ENCODE measurements at regions not wholly inside any gene's neighbourhood (a gene's known extent, or its start where the extent isn't known, plus 50 kb on each side); places are given as distances from the start of the nearest gene placed in this dataset.

DNA sequence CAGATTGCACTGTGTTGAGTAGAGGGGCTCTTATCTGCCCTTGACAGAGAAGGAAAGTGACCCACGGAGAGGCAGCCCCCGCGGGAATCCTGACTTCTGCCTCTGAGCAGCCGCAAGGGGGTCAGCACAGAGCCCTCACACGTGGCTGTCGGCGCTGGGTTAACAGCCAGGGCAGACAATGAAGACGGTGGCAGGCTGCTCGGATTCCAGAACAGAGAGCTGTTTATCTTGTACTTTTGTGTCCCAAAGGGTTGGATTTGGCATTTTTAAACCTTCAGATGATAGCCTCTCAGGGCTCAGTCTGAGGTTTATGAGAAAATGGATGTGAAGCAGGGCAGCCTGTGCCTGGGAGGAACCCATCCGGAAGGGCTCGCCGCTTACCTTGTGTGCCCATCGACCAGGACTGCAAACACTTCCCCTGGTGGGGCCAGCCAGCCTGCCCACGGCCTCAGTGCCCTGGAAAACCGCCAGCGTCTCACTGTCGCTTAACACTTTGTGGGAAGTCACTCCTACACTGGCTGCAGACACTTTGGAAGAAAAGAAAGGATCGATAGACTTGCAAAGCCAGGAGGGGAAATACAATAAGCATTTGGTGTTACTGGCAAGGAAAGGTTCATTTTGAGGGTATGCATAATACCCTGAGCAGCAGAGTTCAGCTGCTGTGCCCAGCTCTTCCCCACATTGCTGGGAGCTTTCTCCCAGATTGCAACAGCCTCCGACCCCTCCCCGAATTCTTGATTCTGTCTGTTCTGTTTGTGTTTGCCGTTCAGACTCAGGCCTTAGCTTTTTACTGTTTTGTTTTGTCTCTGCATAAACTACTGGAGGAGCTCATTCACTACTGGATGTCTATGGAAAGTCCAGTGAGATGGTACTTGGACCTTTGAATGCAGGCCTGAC is 325.3 kb upstream of the MYT1L start (continued):
- TF ChIP-seq ELF1 (IDR thresholded peaks at IDR 0.05; ENCODE audit: borderline replicate concordance, low read depth) (no peak), YY1 (IDR thresholded peaks at IDR 0.05; ENCODE audit: extremely low read depth, insufficient replicate concordance, low read depth, low read length) (no peak), EGR1 (IDR thresholded peaks at IDR 0.05; ENCODE audit: low read depth) (no peak), SP1 (IDR thresholded peaks at IDR 0.05; ENCODE audit: low read depth) (no peak), POLR2A (IDR thresholded peaks at IDR 0.05; ENCODE audit: borderline replicate concordance, extremely low read depth, insufficient read depth, insufficient read length) (no peak), CEBPB (IDR thresholded peaks at IDR 0.05; ENCODE audit: low read depth) (no peak)
- TF ChIP-seq, protein P1, sequence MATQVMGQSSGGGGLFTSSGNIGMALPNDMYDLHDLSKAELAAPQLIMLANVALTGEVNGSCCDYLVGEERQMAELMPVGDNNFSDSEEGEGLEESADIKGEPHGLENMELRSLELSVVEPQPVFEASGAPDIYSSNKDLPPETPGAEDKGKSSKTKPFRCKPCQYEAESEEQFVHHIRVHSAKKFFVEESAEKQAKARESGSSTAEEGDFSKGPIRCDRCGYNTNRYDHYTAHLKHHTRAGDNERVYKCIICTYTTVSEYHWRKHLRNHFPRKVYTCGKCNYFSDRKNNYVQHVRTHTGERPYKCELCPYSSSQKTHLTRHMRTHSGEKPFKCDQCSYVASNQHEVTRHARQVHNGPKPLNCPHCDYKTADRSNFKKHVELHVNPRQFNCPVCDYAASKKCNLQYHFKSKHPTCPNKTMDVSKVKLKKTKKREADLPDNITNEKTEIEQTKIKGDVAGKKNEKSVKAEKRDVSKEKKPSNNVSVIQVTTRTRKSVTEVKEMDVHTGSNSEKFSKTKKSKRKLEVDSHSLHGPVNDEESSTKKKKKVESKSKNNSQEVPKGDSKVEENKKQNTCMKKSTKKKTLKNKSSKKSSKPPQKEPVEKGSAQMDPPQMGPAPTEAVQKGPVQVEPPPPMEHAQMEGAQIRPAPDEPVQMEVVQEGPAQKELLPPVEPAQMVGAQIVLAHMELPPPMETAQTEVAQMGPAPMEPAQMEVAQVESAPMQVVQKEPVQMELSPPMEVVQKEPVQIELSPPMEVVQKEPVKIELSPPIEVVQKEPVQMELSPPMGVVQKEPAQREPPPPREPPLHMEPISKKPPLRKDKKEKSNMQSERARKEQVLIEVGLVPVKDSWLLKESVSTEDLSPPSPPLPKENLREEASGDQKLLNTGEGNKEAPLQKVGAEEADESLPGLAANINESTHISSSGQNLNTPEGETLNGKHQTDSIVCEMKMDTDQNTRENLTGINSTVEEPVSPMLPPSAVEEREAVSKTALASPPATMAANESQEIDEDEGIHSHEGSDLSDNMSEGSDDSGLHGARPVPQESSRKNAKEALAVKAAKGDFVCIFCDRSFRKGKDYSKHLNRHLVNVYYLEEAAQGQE (IDR thresholded peaks at IDR 0.05; ENCODE audit: low read depth), result no peak

DNA sequence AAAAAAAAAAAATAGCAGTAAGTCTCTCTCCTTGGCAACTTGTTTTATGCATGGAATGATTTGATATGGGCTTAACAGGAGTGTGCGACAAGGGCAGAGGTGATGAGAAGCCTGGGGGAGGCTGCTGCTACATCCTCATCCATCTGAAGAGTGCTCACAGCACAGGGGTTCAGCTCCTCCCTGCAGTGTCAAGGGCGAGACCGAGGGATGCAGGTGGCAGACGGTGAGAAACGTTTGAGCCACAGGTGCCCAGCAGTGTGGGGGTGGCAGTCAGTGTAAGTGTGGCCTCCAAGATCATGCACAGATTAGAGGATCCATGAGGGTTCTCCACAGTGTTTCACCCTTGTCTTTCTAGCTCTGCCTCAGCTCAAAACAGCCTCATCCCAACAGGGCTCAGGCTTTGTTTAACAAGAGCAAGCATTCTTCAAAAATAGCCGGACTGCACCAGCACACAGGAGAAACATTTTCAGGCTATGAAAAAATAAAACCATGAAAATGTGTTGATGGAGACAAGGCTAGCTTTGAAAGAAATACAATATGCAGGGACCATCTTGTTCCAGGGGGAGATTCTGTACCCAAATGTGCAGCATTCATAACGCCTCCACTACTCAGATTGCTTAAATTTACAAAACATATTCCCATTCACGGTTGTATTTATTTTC is 324.5 kb upstream of the MYT1L start:
- no TSS peak for BruUV-seq (replicated peaks)
- ChIA-PET RAD21 (ENCODE audit: low non-redundant PET in 1 of 2, low total read pairs in 2 of 2, uncharacterized antibody in 2 of 2, unreplicated experiment in 2 of 2) (no interaction called here), POLR2A (no interaction called here), CTCF (no interaction called here)
- Histone ChIP-seq H3K4me2 (ENCODE audit: low read length) (no peak overlapping the region), H3K4me1 (ENCODE audit: control insufficient read depth in 1 of 2, insufficient read depth in 2 of 2, low read length in 2 of 2) (no peaks in the 10 kb centered on the region), H3K4me3 (replicated peaks in 1 of 2; ENCODE audit: low read depth in 1 of 2, low read length in 2 of 2) (no peak overlapping the region), H3K79me2 (ENCODE audit: insufficient read depth, low read length) (no peaks in the 10 kb centered on the region), H3K9me3 (ENCODE audit: control insufficient read depth in 1 of 2, insufficient read depth in 1 of 2, low read depth in 1 of 2, low read length in 2 of 2) (no peaks in the 10 kb centered on the region), H2AFZ (ENCODE audit: low read depth, low read length, poor library complexity, severe bottlenecking) (no peak overlapping the region), H3K9ac (ENCODE audit: low read length) (no peak overlapping the region), H3K9me2 (ENCODE audit: insufficient read depth) (no peaks in the 10 kb centered on the region), H3K36me3 (ENCODE audit: control insufficient read depth in 1 of 2, insufficient read depth in 2 of 2, low read length in 2 of 2) (no peaks in the 10 kb centered on the region), H3K27me3 (ENCODE audit: insufficient read depth, low read length) (peaks cover 26% of the 10 kb centered on the region; the same call in 1 of the 2 replicates), H3K27ac (ENCODE audit: low read depth, low read length) (no peak overlapping the region), H4K20me1 (ENCODE audit: insufficient read depth) (no peaks in the 10 kb centered on the region)
- ATAC-seq (no peak), DNase-seq (ENCODE audit: low read depth, low spot score) (no peak)
- intact Hi-C loops (cut with micrococcal nuclease), result no loop called here
- TF ChIP-seq EZH2phosphoT487 (IDR thresholded peaks at IDR 0.05; ENCODE audit: borderline replicate concordance), result no peak
- no peak for TF ChIP-seq EZH2 (IDR thresholded peaks at IDR 0.05)
- no peak for TF ChIP-seq JUND (IDR thresholded peaks at IDR 0.05)
- no peak for TF ChIP-seq SRF (IDR thresholded peaks at IDR 0.05; ENCODE audit: low read depth)
- no peak for TF ChIP-seq POLR2AphosphoS5 (IDR thresholded peaks at IDR 0.05; ENCODE audit: low read depth, low read length)
- no peak for TF ChIP-seq YY1 (IDR thresholded peaks at IDR 0.05; ENCODE audit: extremely low read depth, insufficient replicate concordance, low read depth, low read length)
- no peak for TF ChIP-seq CBX3 (IDR thresholded peaks at IDR 0.05; ENCODE audit: low read depth)
- TF ChIP-seq, protein P2, sequence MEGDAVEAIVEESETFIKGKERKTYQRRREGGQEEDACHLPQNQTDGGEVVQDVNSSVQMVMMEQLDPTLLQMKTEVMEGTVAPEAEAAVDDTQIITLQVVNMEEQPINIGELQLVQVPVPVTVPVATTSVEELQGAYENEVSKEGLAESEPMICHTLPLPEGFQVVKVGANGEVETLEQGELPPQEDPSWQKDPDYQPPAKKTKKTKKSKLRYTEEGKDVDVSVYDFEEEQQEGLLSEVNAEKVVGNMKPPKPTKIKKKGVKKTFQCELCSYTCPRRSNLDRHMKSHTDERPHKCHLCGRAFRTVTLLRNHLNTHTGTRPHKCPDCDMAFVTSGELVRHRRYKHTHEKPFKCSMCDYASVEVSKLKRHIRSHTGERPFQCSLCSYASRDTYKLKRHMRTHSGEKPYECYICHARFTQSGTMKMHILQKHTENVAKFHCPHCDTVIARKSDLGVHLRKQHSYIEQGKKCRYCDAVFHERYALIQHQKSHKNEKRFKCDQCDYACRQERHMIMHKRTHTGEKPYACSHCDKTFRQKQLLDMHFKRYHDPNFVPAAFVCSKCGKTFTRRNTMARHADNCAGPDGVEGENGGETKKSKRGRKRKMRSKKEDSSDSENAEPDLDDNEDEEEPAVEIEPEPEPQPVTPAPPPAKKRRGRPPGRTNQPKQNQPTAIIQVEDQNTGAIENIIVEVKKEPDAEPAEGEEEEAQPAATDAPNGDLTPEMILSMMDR (IDR thresholded peaks at IDR 0.05 in 2 of 3, conservative IDR thresholded peaks at IDR 0.05 in 1 of 3; ENCODE audit: borderline replicate concordance in 1 of 3, insufficient read depth in 1 of 3, low read depth in 2 of 3, low read length in 2 of 3), result no peak
- no peak for TF ChIP-seq ZNF274 (IDR thresholded peaks at IDR 0.05; ENCODE audit: low read depth, low read length)
- TF ChIP-seq SIN3A (IDR thresholded peaks at IDR 0.05; ENCODE audit: low read depth), result no peak
- TF ChIP-seq, protein P3, sequence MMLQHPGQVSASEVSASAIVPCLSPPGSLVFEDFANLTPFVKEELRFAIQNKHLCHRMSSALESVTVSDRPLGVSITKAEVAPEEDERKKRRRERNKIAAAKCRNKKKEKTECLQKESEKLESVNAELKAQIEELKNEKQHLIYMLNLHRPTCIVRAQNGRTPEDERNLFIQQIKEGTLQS (IDR thresholded peaks at IDR 0.05), result no peak
- no peak for TF ChIP-seq SP1 (IDR thresholded peaks at IDR 0.05; ENCODE audit: low read depth)
- TF ChIP-seq FOSL1 (IDR thresholded peaks at IDR 0.05; ENCODE audit: low read depth), result no peak

All from HCT116 (cell line).